ENCODE measurements at regions not wholly inside any gene's neighbourhood (a gene's known extent, or its start where the extent isn't known, plus 50 kb on each side); places are given as distances from the start of the nearest gene placed in this dataset.

GRCh38 chr4:147347217-147347616 is 133.7 kb upstream of the EDNRA start (continued):
- TF ChIP-seq CCNT2 (IDR thresholded peaks at IDR 0.05; ENCODE audit: borderline replicate concordance, extremely low read depth, insufficient read length, low read depth, low read length): no peak
- no peak for TF ChIP-seq NFE2 (IDR thresholded peaks at IDR 0.05; ENCODE audit: low read depth)
- no peak for TF ChIP-seq TEAD1 (CRISPR knock-in tag; IDR thresholded peaks at IDR 0.05)
- no peak for TF ChIP-seq SRF (CRISPR knock-in tag; IDR thresholded peaks at IDR 0.05)

- no peaks in the 10 kb centered on the region for H3K4me1 ChIP-seq (replicated peaks in 1 of 2; ENCODE audit: control insufficient read depth in 2 of 2, insufficient read depth in 2 of 2, low read length in 2 of 2)
- H4K20me1 ChIP-seq (replicated peaks; ENCODE audit: control insufficient read depth, insufficient read depth, low read length): no peaks in the 10 kb centered on the region
- in situ Hi-C loops (cut with MboI): no loop called here
- H3K79me2 ChIP-seq (ENCODE audit: control insufficient read depth, insufficient read depth, low read length): no peaks in the 10 kb centered on the region
- FAIRE-seq (no peak), ATAC-seq (no peak), DNase-seq (ENCODE audit: extremely low read depth in 1 of 4, low spot score in 3 of 4) (no peak)
- POLR2A ChIA-PET: no interaction called here
- H3K9ac ChIP-seq (ENCODE audit: insufficient read depth in 1 of 2, low read depth in 2 of 2, low read length in 2 of 2): no peak overlapping the region
- no peak overlapping the region for H3K27ac ChIP-seq (ENCODE audit: extremely low read depth, low read depth, low read length)
- no peak for TF ChIP-seq SIRT6 (IDR thresholded peaks at IDR 0.05; ENCODE audit: low read depth, low read length)
- no peak for TF ChIP-seq BCL6 (CRISPR knock-in tag; IDR thresholded peaks at IDR 0.05)
- no peak for TF ChIP-seq NR0B1 (IDR thresholded peaks at IDR 0.05; ENCODE audit: partially characterized antibody)
- no peak for TF ChIP-seq ZZZ3 (IDR thresholded peaks at IDR 0.05)
- no peak for TF ChIP-seq HMBOX1 (IDR thresholded peaks at IDR 0.05)
- no peak overlapping the region for H2AFZ ChIP-seq (ENCODE audit: low read depth, low read length)
- no peak overlapping the region for H3K4me3 ChIP-seq
- no TSS peak for BruUV-seq (replicated peaks)
- H3K4me2 ChIP-seq (ENCODE audit: insufficient read depth, low read length): no peak overlapping the region
- CTCF ChIA-PET (ENCODE audit: low intra/inter-chr PET ratio): no interaction called here
- no peaks in the 10 kb centered on the region for H3K9me3 ChIP-seq (replicated peaks; ENCODE audit: control insufficient read depth, insufficient read depth, low read depth, low read length)
- H3K27me3 ChIP-seq (ENCODE audit: control insufficient read depth in 2 of 2, insufficient read depth in 2 of 2, low read length in 2 of 2): no peaks in the 10 kb centered on the region
- no peaks in the 10 kb centered on the region for H3K9me1 ChIP-seq (ENCODE audit: control insufficient read depth, insufficient read depth, low read length)
- 0% methylated on average over 3 of the region's 3 CpGs for WGBS (ENCODE audit: insufficient coverage, low coverage, missing lambda C conversion rate)
- H3K36me3 ChIP-seq (ENCODE audit: control insufficient read depth, insufficient read depth, low read length): no peaks in the 10 kb centered on the region
- intact Hi-C loops (cut with micrococcal nuclease): no loop called here
Observed at GRCh38 chr4:147349193-147349592, 131.7 kb upstream of the EDNRA start.
